ENCODE measurements at regions not wholly inside any gene's neighbourhood (a gene's known extent, or its start where the extent isn't known, plus 50 kb on each side); places are given as distances from the start of the nearest gene placed in this dataset.

GRCh38 chr2:37786854-37787253, 115.4 kb upstream of the CDC42EP3 start (continued):
- TF ChIP-seq YY1 (IDR thresholded peaks at IDR 0.05) = peak; percentile 53
- no peak for TF ChIP-seq NR2F2 (IDR thresholded peaks at IDR 0.05)
- TF ChIP-seq REST (IDR thresholded peaks at IDR 0.05) = no peak
- TF ChIP-seq EGR1 (IDR thresholded peaks at IDR 0.05; ENCODE audit: low read depth in 2 of 2) = no peak

- no peak for DNase-seq (ENCODE audit: low spot score)
- Histone ChIP-seq H3K36me3 (ENCODE audit: control insufficient read depth in 4 of 4, insufficient read depth in 3 of 4, low read depth in 1 of 4, low read length in 3 of 4) (no peaks in the 10 kb centered on the region), H3K9me3 (ENCODE audit: control insufficient read depth in 4 of 4, low read length in 3 of 4) (peaks cover 0 to 9% (median 4%) of the 10 kb centered on the region in 4 donors), H3K9ac (ENCODE audit: low read depth in 1 of 2, low read length in 2 of 2) (no peak overlapping the region), H3K27ac (ENCODE audit: low read depth in 1 of 2, low read length in 2 of 2) (no peak overlapping the region), H3K27me3 (ENCODE audit: control insufficient read depth in 4 of 4, insufficient read depth in 4 of 4, low read length in 3 of 4) (no peaks in the 10 kb centered on the region), H3K4me3 (ENCODE audit: low read depth in 1 of 3, low read length in 3 of 3) (no peak overlapping the region), H3K4me1 (ENCODE audit: control insufficient read depth in 4 of 4, insufficient read depth in 4 of 4, low read length in 3 of 4) (peaks cover 0 to 4% (median 0%) of the 10 kb centered on the region in 4 donors)
- no peak for TF ChIP-seq YY1 (IDR thresholded peaks at IDR 0.05)
- TF ChIP-seq MAX (IDR thresholded peaks at IDR 0.05) = no peak
- TF ChIP-seq GABPA (IDR thresholded peaks at IDR 0.05 in 1 of 2, conservative IDR thresholded peaks at IDR 0.05 in 1 of 2) = no peak
- TF ChIP-seq SP1 (IDR thresholded peaks at IDR 0.05) = no peak
- no peak for TF ChIP-seq ZBTB33 (IDR thresholded peaks at IDR 0.05)
- no peak for TF ChIP-seq EGR1 (IDR thresholded peaks at IDR 0.05; ENCODE audit: low read depth in 2 of 2)
- no peak for TF ChIP-seq JUND (IDR thresholded peaks at IDR 0.05)
- no peak for TF ChIP-seq NR2F2 (IDR thresholded peaks at IDR 0.05)
- no peak for TF ChIP-seq FOXA2 (IDR thresholded peaks at IDR 0.05)
- no peak for TF ChIP-seq FOXA1 (IDR thresholded peaks at IDR 0.05)
- TF ChIP-seq RXRA (IDR thresholded peaks at IDR 0.05) = no peak
- no peak for TF ChIP-seq RAD21 (IDR thresholded peaks at IDR 0.05)
- TF ChIP-seq CTCF (IDR thresholded peaks at IDR 0.05; ENCODE audit: low read depth, low read length, missing input control) = no peak
- TF ChIP-seq TAF1 (conservative IDR thresholded peaks at IDR 0.05) = no peak
- no peak for TF ChIP-seq REST (IDR thresholded peaks at IDR 0.05)
Observed at GRCh38 chr2:37788602-37789209, 117.3 kb upstream of the CDC42EP3 start.
